ENCODE measurements at regions not wholly inside any gene's neighbourhood (a gene's known extent, or its start where the extent isn't known, plus 50 kb on each side); places are given as distances from the start of the nearest gene placed in this dataset.

- TF ChIP-seq ELK1 (CRISPR knock-in tag; IDR thresholded peaks at IDR 0.05) (no peak), RBM17 (IDR thresholded peaks at IDR 0.05; ENCODE audit: borderline replicate concordance, low read depth, low read length) (no peak), ZNF75A (CRISPR knock-in tag; IDR thresholded peaks at IDR 0.05) (no peak), ZNF232 (CRISPR knock-in tag; IDR thresholded peaks at IDR 0.05) (no peak), EZH2 (IDR thresholded peaks at IDR 0.05; ENCODE audit: borderline replicate concordance, low read depth, low read length) (no peak), PHTF2 (CRISPR knock-in tag; IDR thresholded peaks at IDR 0.05) (no peak), HDAC3 (IDR thresholded peaks at IDR 0.05; ENCODE audit: borderline replicate concordance, partially characterized antibody) (no peak), YY1 (IDR thresholded peaks at IDR 0.05; ENCODE audit: borderline replicate concordance in 1 of 3, control insufficient read depth in 1 of 3, extremely low read depth in 1 of 3, insufficient read depth in 3 of 3, insufficient read length in 1 of 3, insufficient replicate concordance in 2 of 3, low read depth in 1 of 3, low read length in 2 of 3) (no peak), MYNN (IDR thresholded peaks at IDR 0.05) (no peak), MYNN (CRISPR knock-in tag; IDR thresholded peaks at IDR 0.05) (no peak), CBX8 (IDR thresholded peaks at IDR 0.05; ENCODE audit: borderline replicate concordance, extremely low read depth, low read depth, low read length, poor library complexity, severe bottlenecking) (no peak), ZNF347 (CRISPR knock-in tag; IDR thresholded peaks at IDR 0.05; ENCODE audit: low read depth) (no peak), GTF2B (IDR thresholded peaks at IDR 0.05; ENCODE audit: extremely low read depth, insufficient read length) (no peak), NR4A1 (CRISPR knock-in tag; IDR thresholded peaks at IDR 0.05) (no peak), NR4A1 (tag; IDR thresholded peaks at IDR 0.05) (no peak), RHOXF2B (CRISPR knock-in tag; conservative IDR thresholded peaks at IDR 0.05) (no peak), SAP30 (IDR thresholded peaks at IDR 0.05; ENCODE audit: borderline replicate concordance, insufficient read depth, low read depth, low read length, poor library complexity, severe bottlenecking) (no peak), SP2 (IDR thresholded peaks at IDR 0.05; ENCODE audit: extremely low read depth, low read depth, low read length, poor library complexity, severe bottlenecking) (no peak), IRF2 (CRISPR knock-in tag; IDR thresholded peaks at IDR 0.05) (no peak), NR0B1 (IDR thresholded peaks at IDR 0.05; ENCODE audit: partially characterized antibody) (no peak), LCOR (CRISPR knock-in tag; IDR thresholded peaks at IDR 0.05) (no peak; the same call in 1 of the 2 replicates), NFIC (IDR thresholded peaks at IDR 0.05) (no peak), ZNF511 (CRISPR knock-in tag; IDR thresholded peaks at IDR 0.05) (no peak), TCF7L2 (IDR thresholded peaks at IDR 0.05; ENCODE audit: low read depth, low read length) (no peak)
Measured at GRCh38 chr2:136434251-136434715, 316.3 kb upstream of the CXCR4 start (continued).
